Esophagus muscularis mucosa (tissue), 3 donors: ENCODE measurements at regions not wholly inside any gene's neighbourhood (a gene's known extent, or its start where the extent isn't known, plus 50 kb on each side); places are given as distances from the start of the nearest gene placed in this dataset.

Source experiments
- CTCF ChIP-seq, 3 experiments: fragments of 200-600 bp in 2 of 3; fragments of 450-650 bp in 1 of 3; sonication (generic) in 2 of 3; IDR thresholded peaks; one replicate each; pipeline ENCODE4 v1.5.1; 2017 to 2019; ENCODE audit warnings: antibody characterized with exemption in 3 of 3, mild to moderate bottlenecking in 2 of 3, moderate library complexity in 1 of 3
- POLR2A ChIP-seq: fragments of 450-650 bp; IDR thresholded peaks from one replicate; pipeline ENCODE4 v1.6.1; 2017; ENCODE audit warnings: antibody characterized with exemption, moderate library complexity, mild to moderate bottlenecking, low read depth
- POLR2AphosphoS5 ChIP-seq, 2 donors: sonication (generic); formaldehyde crosslinking; IDR thresholded peaks; one replicate each; pipeline ENCODE4 v1.6.1; 2017; ENCODE audit warnings: antibody characterized with exemption in 2 of 2

GRCh38 chr2:187976986-187977333 lies 314.7 kb upstream of the GULP1 start:
- TF ChIP-seq CTCF (IDR thresholded peaks at IDR 0.05) (no peak), POLR2A (no peak), POLR2AphosphoS5 (IDR thresholded peaks at IDR 0.05) (no peak)
